ENCODE measurements at regions not wholly inside any gene's neighbourhood (a gene's known extent, or its start where the extent isn't known, plus 50 kb on each side); places are given as distances from the start of the nearest gene placed in this dataset.

DNA sequence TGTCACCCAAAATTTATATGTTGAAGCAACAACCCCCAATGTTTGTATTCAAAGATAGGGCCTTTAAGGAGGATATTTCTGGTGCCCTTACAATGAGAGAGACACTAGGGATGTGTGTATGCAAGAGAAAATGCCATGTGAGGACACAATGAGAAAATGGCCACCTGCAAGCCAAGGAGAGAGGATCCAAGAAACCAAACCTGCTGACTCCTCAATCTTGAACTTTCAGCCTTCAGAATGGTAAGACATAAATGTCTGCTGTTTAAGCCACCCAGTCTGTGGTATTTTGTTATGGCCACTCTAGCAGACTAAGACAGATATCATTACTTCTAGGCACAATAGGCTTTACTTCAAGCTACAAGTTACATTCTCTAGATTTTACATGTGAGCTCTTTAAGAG, 1145.1 kb upstream of the MAP3K7 start (continued):
- TF ChIP-seq, protein P1, sequence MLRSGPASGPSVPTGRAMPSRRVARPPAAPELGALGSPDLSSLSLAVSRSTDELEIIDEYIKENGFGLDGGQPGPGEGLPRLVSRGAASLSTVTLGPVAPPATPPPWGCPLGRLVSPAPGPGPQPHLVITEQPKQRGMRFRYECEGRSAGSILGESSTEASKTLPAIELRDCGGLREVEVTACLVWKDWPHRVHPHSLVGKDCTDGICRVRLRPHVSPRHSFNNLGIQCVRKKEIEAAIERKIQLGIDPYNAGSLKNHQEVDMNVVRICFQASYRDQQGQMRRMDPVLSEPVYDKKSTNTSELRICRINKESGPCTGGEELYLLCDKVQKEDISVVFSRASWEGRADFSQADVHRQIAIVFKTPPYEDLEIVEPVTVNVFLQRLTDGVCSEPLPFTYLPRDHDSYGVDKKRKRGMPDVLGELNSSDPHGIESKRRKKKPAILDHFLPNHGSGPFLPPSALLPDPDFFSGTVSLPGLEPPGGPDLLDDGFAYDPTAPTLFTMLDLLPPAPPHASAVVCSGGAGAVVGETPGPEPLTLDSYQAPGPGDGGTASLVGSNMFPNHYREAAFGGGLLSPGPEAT (IDR thresholded peaks at IDR 0.05; ENCODE audit: low read depth) = no peak

DNA sequence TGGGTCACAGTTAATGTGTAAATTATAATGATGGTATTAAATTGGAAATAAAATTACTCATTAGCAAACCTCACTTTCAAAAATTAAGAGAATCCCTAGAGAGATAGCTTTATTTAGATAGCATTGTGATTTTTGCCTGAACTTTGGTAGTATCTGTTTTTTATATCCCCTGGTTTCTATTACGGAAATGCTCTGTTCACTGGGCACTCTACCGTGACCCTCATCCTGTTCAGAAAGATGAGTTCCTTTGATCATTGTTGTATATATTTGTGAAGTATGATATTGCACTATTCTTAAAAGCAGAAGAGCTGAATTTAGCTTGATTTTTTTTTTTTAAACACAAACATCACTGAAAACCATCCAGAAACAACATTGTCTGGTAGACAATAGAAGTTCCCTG, 1143.8 kb upstream of the MAP3K7 start:
- Histone ChIP-seq H3K79me2 (ENCODE audit: control insufficient read depth, insufficient read depth, low read length) (no peaks in the 10 kb centered on the region), H3K4me3 (no peak overlapping the region), H3K27me3 (replicated peaks in 1 of 2; ENCODE audit: control insufficient read depth in 2 of 2, insufficient read depth in 2 of 2, low read length in 1 of 2) (no peaks in the 10 kb centered on the region), H4K20me1 (ENCODE audit: control insufficient read depth, insufficient read depth) (no peaks in the 10 kb centered on the region), H2AFZ (ENCODE audit: control insufficient read depth, low read depth, low read length) (no peak overlapping the region), H3K27ac (ENCODE audit: control insufficient read depth, insufficient read depth) (no peak overlapping the region), H3K9ac (ENCODE audit: control insufficient read depth, insufficient read depth, low read length) (no peak overlapping the region), H3K4me1 (ENCODE audit: control insufficient read depth, insufficient read depth, low read length) (no peaks in the 10 kb centered on the region), H3K9me3 (replicated peaks; ENCODE audit: control insufficient read depth, insufficient read depth, low read length) (no peaks in the 10 kb centered on the region), H3K4me2 (ENCODE audit: control insufficient read depth, insufficient read depth) (no peak overlapping the region), H3K36me3 (ENCODE audit: control insufficient read depth in 2 of 2, insufficient read depth in 2 of 2, low read length in 1 of 2) (no peaks in the 10 kb centered on the region)
- SMC1A ChIA-PET (ENCODE audit: uncharacterized antibody, unreplicated experiment) = interaction anchor here (0.6 to 3.4 kb wide), 21 partner anchors 9 to 454 kb away, joined by 3 to 25 read pairs (median 3); no protein-coding TSS in a partner anchor
- no peak for DNase-seq (ENCODE audit: low read depth, low spot score)
- in situ Hi-C loops (cut with MboI) = no loop called here
- intact Hi-C loops (cut with micrococcal nuclease; ENCODE audit: unreplicated experiment) = no loop called here
- RAD21 ChIA-PET (ENCODE audit: unreplicated experiment) = interaction anchor here (0.6 to 1.7 kb wide), 7 partner anchors 8 to 492 kb away, joined by 3 to 7 read pairs (median 3); no protein-coding TSS in a partner anchor
- peak; percentile 96 for ATAC-seq
- no peak for FAIRE-seq
- POLR2A ChIA-PET = interaction anchor here (0.6 to 0.8 kb wide), 3 partner anchors 12 to 193 kb away, joined by 3 read pairs; no protein-coding TSS in a partner anchor
- BruUV-seq (replicated peaks) = no TSS peak
- WGBS (ENCODE audit: insufficient coverage, insufficient replicate concordance, low lambda C conversion rate, missing lambda C conversion rate) = 0% methylated on average over 2 of the region's 2 CpGs
- CTCF ChIA-PET = interaction anchor here (0.9 to 1.9 kb wide), 6 partner anchors 11 to 401 kb away, joined by 3 to 5 read pairs (median 4); no protein-coding TSS in a partner anchor
- TF ChIP-seq MEF2B (IDR thresholded peaks at IDR 0.05; ENCODE audit: partially characterized antibody, poor library complexity, severe bottlenecking) (peak; percentile 54), ZNF384 (IDR thresholded peaks at IDR 0.05; ENCODE audit: borderline replicate concordance, low read depth, low read length) (peak; percentile 25; the same call in 1 of the 2 replicates), PAX5 (IDR thresholded peaks at IDR 0.05; ENCODE audit: borderline replicate concordance, low read depth, low read length) (0 out of 2 replicates have a peak, but pooled peaks have one; percentile 31), PML (IDR thresholded peaks at IDR 0.05; ENCODE audit: low read length) (no peak), EP300 (IDR thresholded peaks at IDR 0.05; ENCODE audit: borderline replicate concordance in 1 of 2, control insufficient read depth in 1 of 2, low read depth in 2 of 2, low read length in 2 of 2) (peak in 1 of 2 experiments; percentile 32; a peak in 1 of 4 replicates), MTA2 (IDR thresholded peaks at IDR 0.05; ENCODE audit: low read depth) (peak; percentile 71; the same call in 1 of the 2 replicates), NFXL1 (IDR thresholded peaks at IDR 0.05; ENCODE audit: borderline replicate concordance) (no peak), LARP7 (IDR thresholded peaks at IDR 0.05) (no peak)
- TF ChIP-seq, protein P2, sequence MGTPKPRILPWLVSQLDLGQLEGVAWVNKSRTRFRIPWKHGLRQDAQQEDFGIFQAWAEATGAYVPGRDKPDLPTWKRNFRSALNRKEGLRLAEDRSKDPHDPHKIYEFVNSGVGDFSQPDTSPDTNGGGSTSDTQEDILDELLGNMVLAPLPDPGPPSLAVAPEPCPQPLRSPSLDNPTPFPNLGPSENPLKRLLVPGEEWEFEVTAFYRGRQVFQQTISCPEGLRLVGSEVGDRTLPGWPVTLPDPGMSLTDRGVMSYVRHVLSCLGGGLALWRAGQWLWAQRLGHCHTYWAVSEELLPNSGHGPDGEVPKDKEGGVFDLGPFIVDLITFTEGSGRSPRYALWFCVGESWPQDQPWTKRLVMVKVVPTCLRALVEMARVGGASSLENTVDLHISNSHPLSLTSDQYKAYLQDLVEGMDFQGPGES (IDR thresholded peaks at IDR 0.05) = no peak

All from GM12878 (cell line).